ENCODE measurements at regions not wholly inside any gene's neighbourhood (a gene's known extent, or its start where the extent isn't known, plus 50 kb on each side); places are given as distances from the start of the nearest gene placed in this dataset.

DNA sequence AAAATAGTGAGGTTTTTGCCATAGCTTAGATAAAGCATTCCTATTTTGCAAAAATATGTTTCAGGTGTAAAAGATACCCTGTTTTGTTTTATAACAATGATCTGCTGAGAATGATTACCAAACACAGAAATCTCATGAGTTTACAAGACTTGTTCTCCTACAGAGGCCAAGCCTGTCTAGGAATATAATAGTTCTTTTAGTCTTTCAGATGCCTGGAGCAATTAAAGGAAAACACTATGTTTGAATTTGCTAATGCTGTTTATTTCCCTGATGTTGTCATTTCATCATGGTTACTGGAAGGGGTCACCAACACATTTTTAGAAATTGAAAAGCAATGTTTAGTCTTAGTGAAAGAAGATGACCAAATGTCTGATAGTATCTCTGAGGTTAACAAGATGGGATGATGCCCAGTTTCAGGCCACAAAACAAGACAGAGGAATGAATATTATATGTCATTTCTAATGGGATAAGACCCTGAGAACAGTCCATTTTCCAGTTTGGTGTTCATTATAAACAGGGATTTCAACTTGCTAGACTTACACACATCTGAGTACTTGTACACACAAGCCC lies 559.9 kb downstream of the INHBA start:
- no peak for DNase-seq

DNA sequence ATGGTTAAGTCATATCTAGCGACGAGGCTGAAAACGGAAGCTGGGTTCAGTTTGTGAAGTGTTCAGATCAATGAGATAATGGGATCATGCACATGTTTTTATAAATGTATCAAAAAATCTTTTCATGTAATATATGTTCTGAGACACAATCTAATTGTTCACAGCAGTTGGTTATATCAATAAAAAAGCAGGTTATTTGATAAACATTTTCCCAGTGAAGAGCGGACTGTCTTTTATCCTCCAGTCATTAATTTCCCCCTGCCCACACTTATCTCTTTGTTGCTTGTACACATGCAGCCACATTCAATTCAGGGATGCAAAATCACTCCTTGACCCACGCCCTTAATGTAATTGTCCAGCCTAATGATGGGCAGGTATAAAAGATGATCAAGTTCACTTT lies 563.1 kb downstream of the INHBA start:
- DNase-seq: no peak

DNA sequence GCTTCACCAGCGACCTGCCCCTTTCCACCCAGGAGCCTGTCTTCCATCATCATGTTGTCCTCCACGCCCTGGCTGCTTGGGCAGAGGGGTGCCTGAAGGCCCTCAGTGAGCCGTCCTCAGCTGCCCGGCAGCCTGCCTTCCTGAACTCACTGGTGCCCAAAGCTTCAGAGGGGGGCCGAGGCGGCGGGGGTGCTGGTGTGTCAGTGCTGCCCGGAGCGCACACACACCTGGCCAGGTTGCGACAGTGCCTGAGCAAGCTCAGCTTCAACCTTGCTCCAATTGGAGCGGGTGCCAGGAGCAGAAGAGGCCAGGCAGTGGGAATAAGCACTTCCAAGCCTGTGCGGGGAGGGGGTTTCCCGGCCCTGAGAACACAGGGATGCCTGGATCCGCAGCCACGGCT lies 566.3 kb downstream of the INHBA start:
- no peak for DNase-seq

DNA sequence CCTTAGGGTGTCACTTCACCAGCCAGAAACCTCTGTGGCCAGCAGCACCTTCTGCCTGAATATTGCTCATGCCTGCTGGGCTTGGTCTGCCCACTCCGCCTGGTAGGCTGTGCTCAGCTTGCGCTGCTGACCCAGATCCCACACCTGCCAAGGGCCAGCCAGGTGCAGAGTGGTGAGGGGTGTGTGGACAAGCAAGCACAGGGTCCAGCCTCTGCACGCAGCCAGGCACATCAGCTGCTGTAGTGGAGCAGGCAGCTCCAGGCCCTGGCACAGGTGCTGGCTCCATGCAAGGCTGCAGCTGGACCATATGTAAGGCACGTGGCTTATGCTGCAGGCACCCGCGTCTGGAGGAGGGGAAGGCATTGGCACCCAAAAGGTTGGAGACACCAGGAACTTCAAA lies 567.4 kb downstream of the INHBA start:
- DNase-seq: no peak

DNA sequence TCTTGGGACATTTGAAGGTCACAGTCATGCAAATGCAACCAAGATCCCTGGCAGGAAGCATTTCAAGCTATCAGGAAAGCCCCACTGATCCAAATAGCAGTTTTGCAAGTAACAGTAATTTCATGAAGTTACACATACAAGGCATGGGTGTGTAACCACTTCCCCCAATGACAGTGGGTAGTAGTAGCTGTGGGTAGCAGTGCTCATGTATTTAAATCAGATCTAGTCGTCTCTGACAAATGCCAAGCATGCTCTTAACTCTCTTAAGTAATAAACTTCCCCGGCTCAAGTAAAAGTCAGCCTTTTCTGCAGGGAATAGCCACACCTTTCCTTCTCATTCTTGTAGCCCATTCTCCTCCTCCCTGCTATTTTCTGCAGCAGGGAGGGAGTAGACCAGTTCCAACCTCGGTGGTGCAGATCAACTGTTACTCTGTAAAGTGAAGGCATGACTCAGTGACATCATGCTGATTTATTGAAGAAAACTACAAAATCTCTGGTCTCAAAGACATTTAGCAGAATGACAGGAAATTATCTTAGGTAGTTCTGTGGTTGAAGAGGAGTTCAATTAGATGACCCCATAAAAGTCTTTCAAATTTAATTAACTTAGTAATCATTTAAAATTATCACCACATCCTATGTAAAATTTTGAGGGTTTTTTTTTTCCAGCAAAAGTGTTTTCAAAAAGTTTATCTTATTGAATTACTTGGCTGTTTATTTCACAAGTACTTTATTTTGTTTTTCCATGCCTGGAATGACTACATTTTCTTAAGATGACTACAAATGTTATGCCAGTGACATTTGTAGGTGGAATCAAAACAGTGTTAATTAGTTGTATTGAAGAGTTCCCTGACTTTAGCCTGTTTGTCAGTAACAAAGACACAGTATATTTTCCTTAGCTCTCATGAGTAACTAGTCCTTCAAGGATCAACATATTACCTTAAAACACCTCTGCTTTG lies 568.3 kb downstream of the INHBA start:
- peak in 2 of 56 donors; percentile 8 to 25 for DNase-seq

DNA sequence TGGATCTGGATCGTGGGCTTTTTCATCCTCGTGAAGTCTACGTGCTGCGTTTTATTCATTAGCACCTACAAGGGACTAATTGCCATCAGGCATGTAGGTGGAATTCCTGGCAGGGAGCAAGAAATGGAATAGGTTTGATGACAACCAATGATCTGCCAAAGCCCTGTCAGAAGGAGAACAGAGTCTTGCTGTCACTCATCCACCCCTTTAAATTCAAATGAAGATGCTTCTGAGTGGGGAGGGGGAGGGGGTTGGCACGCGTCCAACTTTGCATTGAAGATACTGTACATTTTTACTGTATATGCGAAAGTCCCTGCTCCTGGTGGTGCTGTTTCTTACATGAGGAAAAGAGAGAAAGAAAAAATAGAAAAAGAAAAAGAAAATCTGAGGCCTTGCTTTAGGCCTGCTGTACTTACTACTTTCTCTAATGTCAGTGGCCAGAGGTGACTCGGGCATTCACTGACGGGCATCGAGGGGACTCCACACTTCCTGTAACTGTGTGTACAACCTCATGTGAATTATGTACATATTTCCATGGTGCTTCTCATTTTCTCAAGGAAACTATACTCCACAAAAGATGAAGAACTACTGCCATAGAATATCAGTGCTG lies 569.1 kb downstream of the INHBA start:
- peak in 4 of 56 donors; percentile 8 to 41 (median 11) for DNase-seq

DNA sequence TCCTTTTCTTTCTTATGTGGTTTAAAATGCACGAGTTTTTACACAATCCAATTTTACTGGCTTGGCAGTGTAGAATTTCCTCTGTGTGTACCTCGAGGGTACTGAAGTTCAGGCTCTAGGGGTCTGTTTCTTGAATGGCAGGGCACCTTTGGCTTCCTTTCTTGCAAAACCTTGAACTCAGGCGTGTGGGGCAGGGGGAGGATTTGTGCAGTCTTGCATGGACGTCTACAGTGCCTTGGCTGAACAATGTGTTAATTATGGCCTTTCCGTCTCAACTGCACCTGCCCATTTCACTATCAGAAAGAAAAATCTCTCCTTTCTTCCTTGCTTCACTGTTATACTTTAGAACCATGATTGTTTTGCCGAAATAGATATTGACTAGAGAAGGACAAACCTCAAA lies 570.9 kb downstream of the INHBA start:
- no peak for DNase-seq

DNA sequence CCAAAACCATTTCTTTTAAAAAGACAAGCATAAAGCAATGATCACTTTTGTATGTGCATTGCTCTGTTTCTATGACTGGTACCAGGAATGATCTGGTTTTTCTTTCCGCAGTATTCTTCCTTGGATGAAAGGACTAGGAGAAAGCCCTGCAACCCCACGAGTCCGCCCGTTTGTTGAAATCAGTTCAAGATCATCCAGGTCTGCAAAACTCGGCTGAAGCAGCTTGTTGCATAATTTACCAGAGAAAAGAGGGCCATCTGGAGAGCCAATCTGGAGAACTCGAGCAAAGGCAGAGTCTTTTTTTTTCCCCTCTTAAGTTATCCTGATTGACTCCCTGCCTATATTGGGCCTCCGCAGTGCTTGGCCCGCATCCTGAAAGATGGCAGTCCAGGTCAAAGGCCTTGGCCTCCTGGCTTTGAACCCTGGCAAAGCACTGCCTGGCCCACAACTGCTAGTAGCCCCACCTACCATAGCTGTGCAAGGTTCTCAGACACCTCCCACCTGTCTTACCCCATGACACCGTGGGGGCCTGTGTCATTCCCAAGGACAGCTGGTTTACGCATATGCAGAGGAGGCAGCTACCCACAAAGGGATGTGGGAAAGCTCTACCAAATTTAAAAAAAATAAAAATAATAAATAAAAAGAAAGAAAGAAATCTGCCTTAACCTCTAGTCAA lies 572.2 kb downstream of the INHBA start:
- no peak for DNase-seq

DNA sequence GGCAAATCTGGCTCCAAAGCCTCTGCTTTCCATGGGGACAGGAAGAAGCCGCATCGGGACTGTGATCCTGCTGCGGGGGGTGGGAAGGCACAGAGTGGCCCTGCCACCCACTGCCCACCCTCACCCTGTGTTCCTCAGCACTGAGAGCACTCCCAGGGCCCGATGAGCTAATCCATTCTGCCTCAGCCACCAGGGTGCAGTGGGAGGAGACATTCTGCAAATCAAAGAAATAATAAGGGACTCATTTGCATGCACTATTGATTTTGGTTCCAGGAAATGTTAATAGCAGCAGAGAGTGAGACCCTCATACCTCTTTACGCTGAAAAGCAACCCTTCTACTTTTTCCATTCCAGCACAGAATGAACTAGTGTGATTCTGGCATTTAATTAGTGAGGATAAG lies 572.8 kb downstream of the INHBA start:
- peak in 5 of 56 donors; percentile 5 to 40 (median 14) for DNase-seq

DNA sequence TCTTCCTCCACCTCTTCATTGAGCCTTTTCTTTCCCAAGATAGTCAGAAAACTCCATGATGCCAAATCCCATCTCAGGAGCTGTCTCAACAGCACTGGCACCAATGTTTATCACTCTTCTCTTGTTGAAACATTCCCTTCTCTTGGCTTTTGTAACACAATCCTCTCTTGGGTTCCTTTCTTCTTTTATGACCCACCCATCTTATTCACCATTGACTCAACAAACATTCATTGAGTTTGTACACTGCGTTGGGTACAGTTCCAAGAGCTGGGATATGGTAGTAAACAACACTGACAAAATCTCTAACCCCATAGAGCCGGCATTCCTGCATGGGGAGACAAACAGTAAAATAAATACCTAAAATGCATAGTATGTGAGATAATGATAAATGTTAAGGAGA lies 577.5 kb downstream of the INHBA start:
- DNase-seq: no peak

DNA sequence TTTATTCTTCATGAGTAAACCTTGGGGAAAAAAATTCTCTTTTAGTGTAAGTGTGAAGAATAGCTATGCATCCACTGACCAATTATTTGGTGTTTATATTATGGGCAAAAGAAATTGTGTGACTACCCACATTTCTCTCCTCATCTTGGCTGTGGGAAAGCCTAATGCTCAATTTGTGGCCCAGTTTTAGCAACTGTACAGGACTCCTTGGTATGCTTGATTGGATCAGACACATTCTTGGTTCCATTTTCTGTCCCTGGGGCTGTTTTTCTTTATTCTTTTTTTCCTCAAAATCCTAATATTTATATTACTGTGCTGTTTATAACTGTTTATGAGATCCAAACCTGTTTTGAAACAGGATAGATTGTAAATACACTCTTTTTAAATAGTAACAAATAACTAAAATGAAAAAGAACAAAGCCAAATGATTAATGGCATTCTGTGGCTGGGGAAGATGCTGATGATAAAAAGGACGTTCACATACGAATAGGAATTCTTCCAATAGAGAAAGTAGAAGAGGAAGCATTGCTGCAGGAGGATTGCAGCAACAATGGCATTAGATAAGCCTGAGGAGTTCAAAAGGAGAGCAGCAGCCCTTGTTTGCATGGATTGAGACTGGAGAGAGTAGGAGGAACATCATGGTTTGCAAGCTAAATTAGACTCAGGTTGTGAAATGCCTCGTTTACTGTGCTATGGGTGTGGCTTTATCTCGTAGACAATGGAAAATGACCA lies 580.5 kb downstream of the INHBA start:
- no peak for DNase-seq

DNA sequence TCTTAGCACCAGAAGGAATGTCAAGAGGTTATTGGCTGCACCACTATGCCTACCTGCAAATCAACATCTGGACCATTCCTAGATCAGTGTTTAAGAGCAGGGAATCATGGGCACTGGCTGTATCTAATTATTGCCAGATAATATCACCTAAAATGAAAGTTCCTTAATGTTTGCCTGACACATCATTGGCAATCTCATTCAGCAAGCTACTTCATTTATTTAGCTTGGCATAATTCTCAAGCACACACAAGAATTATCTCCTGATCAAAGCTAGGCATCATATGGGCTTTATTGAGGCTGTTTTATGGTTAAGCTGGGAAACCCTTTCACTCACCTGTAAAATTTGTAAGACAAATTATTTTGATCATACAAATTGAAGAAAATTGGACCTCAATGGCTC lies 581.7 kb downstream of the INHBA start:
- DNase-seq: no peak

DNA sequence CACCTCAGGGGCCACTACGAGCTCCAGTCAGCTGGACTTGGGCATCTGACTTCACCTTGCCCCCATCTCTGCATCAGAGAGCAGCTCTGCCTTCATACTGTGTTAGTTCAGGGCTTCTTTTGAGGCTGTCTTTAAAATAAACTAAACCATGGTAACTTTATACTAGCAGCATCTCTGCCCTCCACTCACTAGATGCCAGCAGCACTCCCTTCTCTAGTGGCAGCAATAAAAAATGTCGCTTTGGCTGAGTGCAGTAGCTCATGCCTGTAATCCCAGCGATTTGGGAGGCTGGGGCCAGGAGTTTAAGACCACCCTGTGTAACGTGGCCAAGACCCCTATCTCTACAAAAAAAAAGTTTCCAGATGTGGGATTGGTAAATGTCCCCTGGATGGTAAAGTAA lies 584.4 kb downstream of the INHBA start:
- no peak for DNase-seq

DNA sequence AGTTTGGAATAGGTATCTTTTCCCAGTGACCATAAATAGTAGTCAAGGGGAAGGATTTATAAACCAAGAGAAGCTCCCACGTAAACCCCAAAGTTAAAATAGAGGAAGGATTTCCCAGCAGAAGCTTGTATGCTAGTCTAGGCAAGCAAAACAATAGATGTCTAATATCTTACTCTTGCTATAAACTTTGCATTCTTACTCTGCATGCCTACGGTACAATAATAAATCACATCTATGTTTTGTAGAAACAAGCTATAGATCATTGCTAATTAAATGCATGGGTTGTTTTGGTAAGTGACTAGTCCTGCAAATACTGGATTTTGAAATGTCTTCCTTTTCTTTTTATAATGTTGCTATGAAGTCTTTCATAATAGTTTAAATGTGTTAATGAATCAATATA lies 585.5 kb downstream of the INHBA start:
- DNase-seq: no peak

DNA sequence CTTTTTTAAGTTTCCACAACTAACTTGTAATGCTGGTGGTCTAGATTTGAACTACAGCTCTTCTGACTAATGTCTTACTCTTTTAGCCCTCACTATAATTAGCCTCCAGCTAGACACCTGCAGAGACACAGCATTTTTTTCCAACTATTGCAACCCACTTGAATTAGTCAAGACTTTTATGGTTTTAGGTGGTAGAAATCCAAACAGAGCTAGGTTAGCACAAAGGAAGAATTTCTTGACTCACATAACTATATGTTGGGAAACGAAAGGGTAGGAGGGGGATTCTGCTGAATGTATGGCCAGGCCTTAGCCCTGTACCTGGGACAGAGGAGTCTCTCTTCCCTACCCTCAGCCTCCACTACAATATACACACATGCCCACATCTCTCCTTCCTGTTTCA lies 586.1 kb downstream of the INHBA start:
- DNase-seq: no peak

DNA sequence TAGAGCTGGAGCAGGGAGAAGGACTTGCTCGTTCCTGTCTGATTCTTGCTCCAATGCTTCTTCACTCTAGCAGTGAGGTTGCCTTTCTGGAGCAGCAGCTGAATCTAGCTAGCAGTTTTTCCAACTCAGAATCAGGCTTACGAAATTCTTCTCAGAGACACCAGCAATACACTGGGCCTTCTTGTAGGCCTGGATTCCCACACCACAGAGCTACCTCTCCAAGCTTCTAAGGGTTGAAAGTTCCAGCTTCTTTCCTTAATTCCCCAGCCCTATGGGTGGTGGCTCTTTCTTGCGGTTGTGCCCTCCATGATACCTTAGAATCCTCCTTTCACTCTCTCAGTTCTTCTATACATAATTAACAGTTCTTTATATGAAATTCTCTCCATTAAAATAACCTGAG lies 586.6 kb downstream of the INHBA start:
- DNase-seq: no peak

DNA sequence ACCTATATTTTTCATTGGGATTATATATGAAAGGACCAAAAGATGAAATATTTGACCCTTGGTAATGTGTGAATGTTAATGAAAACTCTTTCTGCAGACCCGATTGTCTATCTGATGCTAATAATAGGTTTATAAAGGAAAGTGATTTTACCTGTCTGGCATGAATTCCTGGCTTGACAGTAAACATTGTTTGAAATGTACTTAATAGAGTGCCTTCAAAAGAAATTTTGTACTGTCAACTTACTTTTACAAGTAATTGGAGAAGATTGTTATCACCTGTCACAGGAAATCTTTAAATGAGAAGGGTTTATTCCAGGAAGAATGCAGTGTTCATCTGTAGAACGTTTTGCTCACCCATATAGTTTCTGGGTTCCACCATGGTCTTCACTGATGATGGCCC lies 588.2 kb downstream of the INHBA start:
- DNase-seq: no peak

DNA sequence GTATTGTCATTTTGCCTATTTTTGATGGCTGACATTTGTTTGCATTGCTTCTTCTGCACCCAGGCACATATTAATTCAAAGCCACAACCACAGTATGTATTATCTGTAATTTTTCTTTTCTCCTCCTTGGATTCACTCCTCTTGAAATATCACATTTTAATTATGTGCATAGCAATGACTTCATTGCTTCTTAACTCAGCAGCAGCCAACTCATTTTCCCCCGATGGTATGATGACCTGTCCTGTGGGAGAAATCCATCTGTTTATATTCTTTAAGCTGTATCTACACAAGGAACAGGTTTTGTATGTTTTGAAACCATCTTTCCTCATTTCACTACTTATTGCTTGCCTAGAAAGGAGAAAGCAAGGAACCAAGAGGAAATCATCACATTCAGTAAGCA lies 588.8 kb downstream of the INHBA start:
- no peak for DNase-seq

DNA sequence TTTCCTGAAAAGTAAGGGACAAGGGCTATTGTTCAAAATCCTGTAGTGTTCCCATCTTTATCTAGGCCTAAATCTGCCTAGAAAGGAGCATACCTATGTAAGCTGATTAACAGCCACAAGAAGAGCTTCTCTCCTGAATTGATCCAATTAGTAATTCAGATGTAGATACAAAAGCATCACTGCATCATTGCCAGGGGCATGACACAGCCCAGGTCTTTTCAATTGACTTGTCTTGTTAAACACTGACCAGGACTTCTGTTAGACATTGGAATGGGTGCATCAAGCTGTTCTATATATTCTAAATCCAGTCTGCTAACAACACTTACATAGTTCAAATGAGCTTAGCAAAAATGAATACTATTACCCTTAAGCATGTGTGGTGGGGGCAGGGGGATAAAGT lies 589.2 kb downstream of the INHBA start:
- no peak for DNase-seq

DNA sequence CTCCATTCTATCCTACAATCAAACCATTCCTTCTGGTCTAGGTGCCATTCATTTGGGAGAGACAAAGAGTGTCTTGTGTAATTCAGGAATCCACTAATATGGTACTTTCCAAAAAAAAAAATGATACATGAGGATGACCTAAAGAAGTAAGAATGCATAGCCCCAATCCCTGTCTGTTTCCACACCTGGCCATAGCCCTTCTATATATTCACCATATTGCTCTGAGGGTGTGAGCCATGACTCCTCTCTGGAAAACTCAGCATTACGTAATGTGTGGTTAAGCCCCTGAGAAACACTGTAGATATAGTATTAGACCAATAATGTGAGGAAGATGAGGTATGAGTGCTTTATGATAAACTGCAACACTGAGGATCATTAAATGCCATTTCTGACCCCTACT lies 592.7 kb downstream of the INHBA start:
- no peak for DNase-seq

DNA sequence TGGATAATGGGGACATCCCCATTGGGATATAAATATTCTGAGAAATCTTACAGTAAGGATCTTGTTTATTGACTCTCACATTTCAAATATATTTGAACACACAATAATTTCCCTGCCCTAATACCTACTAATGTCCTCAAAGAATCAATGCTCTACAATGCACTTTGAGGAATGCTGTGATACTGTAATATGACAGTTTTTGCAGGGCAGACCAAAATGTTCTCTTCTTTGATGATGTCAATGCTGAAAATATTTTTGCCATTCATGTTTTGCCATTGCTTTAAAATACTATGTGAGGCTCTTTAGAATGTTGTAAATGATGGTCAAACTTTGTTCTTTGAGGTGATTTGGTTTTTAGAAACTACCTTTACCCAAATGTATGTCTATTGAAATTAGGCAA lies 594.1 kb downstream of the INHBA start:
- no peak for DNase-seq

All from nucleus accumbens (tissue), 56 donors.